Panc1 (cell line): ENCODE measurements at regions not wholly inside any gene's neighbourhood (a gene's known extent, or its start where the extent isn't known, plus 50 kb on each side); places are given as distances from the start of the nearest gene placed in this dataset.

Source experiments
- ATAC-seq: fragments of 200-7000 bp; cut with Tn5 transposase; 2 replicates; pipeline ENCODE4 v1.9.1; 2020; ENCODE audit warnings: mild to moderate bottlenecking, moderate library complexity
- BruUV-seq: library from RNA; stranded (reverse); fragments of 400-500 nt; replicated peaks from 2 replicates; lab custom pipeline; 2021; lab: Mats Ljungman, UMichigan
- CTCF ChIA-PET: fragments of 300-600 bp; sonication (Branson Sonifier 250); formaldehyde crosslinking; loops from one replicate; lab custom pipeline; 2022; ENCODE audit warnings: antibody characterized with exemption; lab: Charles Lee
- POLR2A ChIA-PET: fragments of 300-600 bp; sonication (Branson Sonifier 250); formaldehyde crosslinking; loops from one replicate; lab custom pipeline; 2022; ENCODE audit warnings: antibody characterized with exemption; lab: Charles Lee
- DNase-seq: peaks from one replicate; pipeline ENCODE4 v3.0.0-alpha.2; 2010; ENCODE audit warnings: low read depth, low spot score
- H3K27ac ChIP-seq: 2 replicates; pipeline ENCODE4 v1.5.1; 2011; ENCODE audit warnings: mild to moderate bottlenecking, low read length, inconsistent platforms
- H3K27me3 ChIP-seq: fragments of 200-500 bp; sonication (Bioruptor generic); 2 replicates; pipeline ENCODE4 v1.6.0; 2014; ENCODE audit warnings: low read length, inconsistent platforms; ENCODE audit not compliant: control insufficient read depth, insufficient read depth
- H3K36me3 ChIP-seq: fragments of 200-500 bp; sonication (Bioruptor generic); 2 replicates; pipeline ENCODE4 v1.5.1; 2014; ENCODE audit warnings: inconsistent platforms, mild to moderate bottlenecking, low read length, moderate library complexity; ENCODE audit not compliant: control insufficient read depth, insufficient read depth
- H3K4me1 ChIP-seq: 2 replicates; pipeline ENCODE4 v1.5.1; 2011; ENCODE audit warnings: inconsistent platforms, mild to moderate bottlenecking, low read length, moderate library complexity; ENCODE audit not compliant: control insufficient read depth, insufficient read depth
- H3K4me3 ChIP-seq, 2 experiments: 2 replicates each; pipeline ENCODE4 v1.5.1; 2011 to 2012; ENCODE audit warnings: low read depth in 2 of 2, low read length in 2 of 2, mild to moderate bottlenecking in 2 of 2, inconsistent platforms in 1 of 2, moderate library complexity in 1 of 2
- H3K9me3 ChIP-seq: fragments of 200-500 bp; sonication (Bioruptor generic); 2 replicates; pipeline ENCODE4 v1.5.1; 2014; ENCODE audit warnings: low read depth, mild to moderate bottlenecking, inconsistent platforms, low read length, moderate library complexity; ENCODE audit not compliant: control insufficient read depth, insufficient read depth
- POLR2AphosphoS5 ChIP-seq: IDR thresholded peaks from 2 replicates; pipeline ENCODE4 v1.6.1; 2012; ENCODE audit warnings: mild to moderate bottlenecking, low read depth, low read length, moderate library complexity
- REST ChIP-seq, 2 experiments: IDR thresholded peaks; 2 replicates each; pipeline ENCODE4 v1.6.1; 2011 to 2012; ENCODE audit warnings: low read depth in 2 of 2, control low read depth in 1 of 2, low read length in 1 of 2, mild to moderate bottlenecking in 1 of 2, moderate library complexity in 1 of 2; ENCODE audit not compliant: insufficient read depth in 1 of 2
- SIN3A ChIP-seq: IDR thresholded peaks from 2 replicates; pipeline ENCODE4 v1.6.1; 2012; ENCODE audit warnings: low read depth, mild to moderate bottlenecking, low read length, moderate library complexity, borderline replicate concordance; ENCODE audit not compliant: insufficient read depth
- TCF7L2 ChIP-seq: IDR thresholded peaks from 2 replicates; pipeline ENCODE4 v1.6.1; 2011; ENCODE audit warnings: mild to moderate bottlenecking, low read depth, low read length, inconsistent platforms
- in situ Hi-C: cut with HindIII; loops from 2 replicates; pipeline ENCODE4 v1.10.0; 2016; ENCODE audit warnings: low sequenced_read_pairs, low pct_unique_long_range_greater_than_20kb
- intact Hi-C: fragments of 100-400 bp; cut with micrococcal nuclease; formaldehyde crosslinking; loops from one replicate; pipeline ENCODE4 v1.10.0; 2022; ENCODE audit not compliant: unreplicated experiment
- TF ChIP-seq, protein P1 (sequence below): fragments of 450-650 bp; IDR thresholded peaks from 2 replicates; pipeline ENCODE4 v1.5.1; 2017; ENCODE audit warnings: mild to moderate bottlenecking

DNA sequence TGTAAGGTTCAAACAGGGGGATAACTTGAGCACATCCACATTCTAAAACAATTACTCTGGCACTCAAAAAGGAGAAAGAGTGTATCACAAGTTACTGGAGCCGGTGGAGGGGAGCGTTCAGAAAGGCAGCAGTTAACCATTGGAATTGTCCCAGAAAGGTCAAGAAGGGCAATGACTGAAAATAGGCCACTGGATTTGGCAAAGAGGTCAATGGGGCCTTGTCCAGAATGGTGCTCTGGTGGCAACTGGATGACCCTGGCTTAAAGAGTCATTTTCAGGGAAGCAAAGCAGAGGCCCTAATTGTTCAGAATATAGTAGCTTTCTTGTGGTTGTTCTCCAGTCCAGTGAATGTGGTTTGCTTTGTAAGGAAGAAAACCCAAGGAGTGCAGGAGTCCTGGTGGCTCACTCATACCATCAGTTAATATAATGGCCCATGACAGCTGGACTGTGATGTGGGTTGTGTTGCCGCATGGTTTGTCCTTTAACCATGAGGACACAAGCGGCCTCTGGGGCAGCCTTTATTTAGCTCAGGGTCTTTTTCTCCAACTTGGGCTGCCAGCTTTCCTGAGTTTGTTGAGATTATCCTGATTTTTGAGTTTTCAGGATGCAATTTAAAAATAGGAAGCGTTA, 142.8 kb upstream of the PELI2 start:
- no peaks in the 10 kb centered on the region for H3K36me3 ChIP-seq
- no peak overlapping the region for H3K27ac ChIP-seq
- ChIA-PET POLR2A (no interaction called here), CTCF (interaction anchor here (0.6 kb wide), 1 partner anchor 767 kb away, joined by 6 read pairs; no protein-coding TSS in a partner anchor)
- no peak for ATAC-seq
- TF ChIP-seq POLR2AphosphoS5 = no peak
- TF ChIP-seq, protein P1, sequence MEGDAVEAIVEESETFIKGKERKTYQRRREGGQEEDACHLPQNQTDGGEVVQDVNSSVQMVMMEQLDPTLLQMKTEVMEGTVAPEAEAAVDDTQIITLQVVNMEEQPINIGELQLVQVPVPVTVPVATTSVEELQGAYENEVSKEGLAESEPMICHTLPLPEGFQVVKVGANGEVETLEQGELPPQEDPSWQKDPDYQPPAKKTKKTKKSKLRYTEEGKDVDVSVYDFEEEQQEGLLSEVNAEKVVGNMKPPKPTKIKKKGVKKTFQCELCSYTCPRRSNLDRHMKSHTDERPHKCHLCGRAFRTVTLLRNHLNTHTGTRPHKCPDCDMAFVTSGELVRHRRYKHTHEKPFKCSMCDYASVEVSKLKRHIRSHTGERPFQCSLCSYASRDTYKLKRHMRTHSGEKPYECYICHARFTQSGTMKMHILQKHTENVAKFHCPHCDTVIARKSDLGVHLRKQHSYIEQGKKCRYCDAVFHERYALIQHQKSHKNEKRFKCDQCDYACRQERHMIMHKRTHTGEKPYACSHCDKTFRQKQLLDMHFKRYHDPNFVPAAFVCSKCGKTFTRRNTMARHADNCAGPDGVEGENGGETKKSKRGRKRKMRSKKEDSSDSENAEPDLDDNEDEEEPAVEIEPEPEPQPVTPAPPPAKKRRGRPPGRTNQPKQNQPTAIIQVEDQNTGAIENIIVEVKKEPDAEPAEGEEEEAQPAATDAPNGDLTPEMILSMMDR = no peak
- TF ChIP-seq TCF7L2 = no peak
- no peak for TF ChIP-seq SIN3A
- TF ChIP-seq REST (IDR thresholded peaks at IDR 0.05; ENCODE audit: insufficient read depth in 1 of 2, low read depth in 2 of 2, low read length in 1 of 2) = no peak
- no peak for DNase-seq
- H3K27me3 ChIP-seq = no peaks in the 10 kb centered on the region
- in situ Hi-C loops (no loop called here), intact Hi-C loops (no loop called here)
- H3K9me3 ChIP-seq = no peaks in the 10 kb centered on the region
- no peaks in the 10 kb centered on the region for H3K4me1 ChIP-seq
- no peak overlapping the region for H3K4me3 ChIP-seq
- BruUV-seq = no TSS peak

DNA sequence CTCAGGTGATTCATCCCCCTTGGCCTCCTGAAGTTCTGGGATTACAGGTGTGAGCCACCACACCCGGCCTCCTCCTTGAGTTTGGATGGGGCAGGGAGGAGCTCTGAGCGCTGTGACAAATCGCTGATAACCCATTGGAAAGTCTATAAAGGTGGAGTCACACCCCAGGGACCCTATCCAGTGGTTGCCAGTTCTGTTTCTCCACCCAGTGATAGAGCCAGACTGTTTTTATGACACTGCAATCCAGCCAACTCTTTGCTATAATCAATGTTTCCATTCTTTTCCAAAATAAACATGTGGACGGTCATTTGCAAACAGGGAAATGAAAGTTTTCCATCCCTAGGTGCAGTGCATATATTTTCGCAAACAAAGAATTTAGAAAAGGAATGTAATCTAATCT, 142.0 kb upstream of the PELI2 start:
- no peak for DNase-seq
- ATAC-seq = no peak
- no peaks in the 10 kb centered on the region for H3K9me3 ChIP-seq
- H3K4me3 ChIP-seq = no peak overlapping the region
- no peaks in the 10 kb centered on the region for H3K27me3 ChIP-seq
- TF ChIP-seq POLR2AphosphoS5 (no peak), REST (IDR thresholded peaks at IDR 0.05; ENCODE audit: insufficient read depth in 1 of 2, low read depth in 2 of 2, low read length in 1 of 2) (no peak), SIN3A (no peak)
- BruUV-seq = no TSS peak
- H3K36me3 ChIP-seq = no peaks in the 10 kb centered on the region
- H3K27ac ChIP-seq = no peak overlapping the region
- ChIA-PET CTCF (no interaction called here), POLR2A (no interaction called here)
- no peaks in the 10 kb centered on the region for H3K4me1 ChIP-seq
- in situ Hi-C loops (no loop called here), intact Hi-C loops (no loop called here)
